HepG2 (cell line): ENCODE measurements at regions not wholly inside any gene's neighbourhood (a gene's known extent, or its start where the extent isn't known, plus 50 kb on each side); places are given as distances from the start of the nearest gene placed in this dataset.

Experiments used
- ATAC-seq: fragments of 200-7000 bp; cut with Tn5 transposase; 3 replicates; pipeline ENCODE4 v1.9.1; 2020; ENCODE audit warnings: mild to moderate bottlenecking, moderate library complexity
- BruUV-seq: library from RNA; stranded (reverse); fragments of 400-500 nt; replicated peaks from 2 replicates; lab custom pipeline; 2021; lab: Mats Ljungman, UMichigan
- CTCF ChIA-PET: fragments of 300-600 bp; formaldehyde crosslinking; extraction: SDS; loops from one replicate; lab custom pipeline; 2021; ENCODE audit warnings: low total read pairs, inconsistent platforms, low intra/inter-chr PET ratio; lab: Yijun Ruan, JAX
- POLR2A ChIA-PET: fragments of 350-600 bp; sonication (Branson Sonifier 250); formaldehyde crosslinking; loops from one replicate; lab custom pipeline; 2020; ENCODE audit warnings: antibody characterized with exemption, inconsistent platforms; lab: Yijun Ruan, JAX
- DNase-seq: peaks from one replicate; pipeline ENCODE4 v3.0.0-alpha.2; 2015; ENCODE audit warnings: low spot score
- FAIRE-seq: peaks from 3 replicates; lab custom pipeline; 2011; peaks lifted over from hg19 to GRCh38; lab: Jason Lieb, UNC
- H2AFZ ChIP-seq: one replicate; pipeline ENCODE4 v1.6.1; 2011; ENCODE audit warnings: low read length, inconsistent platforms
- H3K27ac ChIP-seq: fragments of 300-600 bp; 3 replicates; pipeline ENCODE4 v1.8.0; 2011; ENCODE audit warnings: mixed run types, mild to moderate bottlenecking, mixed read lengths, low read length, inconsistent platforms; ENCODE audit not compliant: insufficient read depth; ENCODE audit errors: extremely low read length
- H3K27me3 ChIP-seq, 2 experiments: fragments of 200-600 bp in 1 of 2; 2 replicates in 1 of 2; 3 replicates in 1 of 2; pipeline versions ENCODE4 v1.6.0 to v1.8.0; 2011; ENCODE audit warnings: low read length in 2 of 2, mild to moderate bottlenecking in 2 of 2, moderate library complexity in 2 of 2, inconsistent platforms in 1 of 2; ENCODE audit not compliant: insufficient read depth in 2 of 2, control insufficient read depth in 1 of 2
- H3K36me3 ChIP-seq, 2 experiments: fragments of 200-600 bp in 1 of 2; replicated peaks in 1 of 2; 2 replicates in 1 of 2; 3 replicates in 1 of 2; pipeline versions ENCODE4 v1.5.1 to v1.8.0; 2011; ENCODE audit warnings: low read length in 2 of 2, inconsistent platforms in 1 of 2; ENCODE audit not compliant: insufficient read depth in 2 of 2, control insufficient read depth in 1 of 2
- H3K4me1 ChIP-seq: 2 replicates; pipeline ENCODE4 v1.5.1; 2012; ENCODE audit warnings: low read length, inconsistent platforms; ENCODE audit not compliant: insufficient read depth
- H3K4me2 ChIP-seq: 2 replicates; pipeline ENCODE4 v1.6.0; 2011; ENCODE audit warnings: low read depth, low read length, inconsistent platforms
- H3K4me3 ChIP-seq, 3 experiments: fragments of 200-600 bp in 1 of 3; sonication (generic), shearing (Covaris generic) in 1 of 3; replicated peaks in 1 of 3; 2 replicates each; pipeline ENCODE4 v1.5.1; 2011 to 2016; ENCODE audit warnings: low read length in 3 of 3, inconsistent platforms in 2 of 3, low read depth in 2 of 3, mild to moderate bottlenecking in 2 of 3, control low read depth in 1 of 3, mixed read lengths in 1 of 3; ENCODE audit not compliant: insufficient read depth in 1 of 3
- H3K79me2 ChIP-seq: one replicate; pipeline ENCODE4 v1.6.1; 2011; ENCODE audit warnings: low read length, inconsistent platforms; ENCODE audit not compliant: insufficient read depth
- H3K9ac ChIP-seq: 2 replicates; pipeline ENCODE4 v1.6.0; 2011; ENCODE audit warnings: mild to moderate bottlenecking, low read depth, low read length, inconsistent platforms; ENCODE audit not compliant: insufficient read depth
- H3K9me3 ChIP-seq: 2 replicates; pipeline ENCODE4 v1.5.1; 2012; ENCODE audit warnings: mild to moderate bottlenecking, low read length
- H4K20me1 ChIP-seq: 2 replicates; pipeline ENCODE4 v1.6.0; 2011; ENCODE audit warnings: inconsistent platforms, mild to moderate bottlenecking, low read length, moderate library complexity; ENCODE audit not compliant: insufficient read depth
- CC2D1A ChIP-seq: sonication (generic); formaldehyde crosslinking; IDR thresholded peaks from 2 replicates; pipeline ENCODE4 v1.8.1; 2023; ENCODE audit warnings: mild to moderate bottlenecking, missing genetic modification reagents
- ISL2 ChIP-seq: sonication (generic); formaldehyde crosslinking; IDR thresholded peaks from 2 replicates; pipeline ENCODE4 v1.5.0; 2020; ENCODE audit warnings: missing genetic modification reagents
- KLF15 ChIP-seq: sonication (generic); formaldehyde crosslinking; IDR thresholded peaks from 2 replicates; pipeline ENCODE4 v1.8.1; 2023; ENCODE audit warnings: borderline replicate concordance, mild to moderate bottlenecking, inconsistent platforms, missing genetic modification reagents, mixed read lengths
- MTF2 ChIP-seq: sonication (generic); formaldehyde crosslinking; IDR thresholded peaks from 2 replicates; pipeline ENCODE4 v1.5.0; 2020; ENCODE audit warnings: missing genetic modification reagents, borderline replicate concordance
- MZF1 ChIP-seq: sonication (generic); formaldehyde crosslinking; IDR thresholded peaks from 2 replicates; pipeline ENCODE4 v1.8.1; 2023; ENCODE audit warnings: mild to moderate bottlenecking, missing genetic modification reagents, borderline replicate concordance
- POGZ ChIP-seq: sonication (generic); formaldehyde crosslinking; IDR thresholded peaks from 2 replicates; pipeline ENCODE4 v1.4.0; 2020; ENCODE audit warnings: mild to moderate bottlenecking, missing genetic modification reagents
- SNRNP70 ChIP-seq: fragments of 200-400 bp; formaldehyde crosslinking; IDR thresholded peaks from 2 replicates; pipeline ENCODE4 v1.6.1; 2017; ENCODE audit warnings: mild to moderate bottlenecking, low read depth, low read length, moderate library complexity
- TEAD3 ChIP-seq: optimal IDR thresholded peaks from 2 replicates; pipeline ENCODE3; 2016; ENCODE audit warnings: borderline replicate concordance
- XRCC5 ChIP-seq: fragments of 200-400 bp; formaldehyde crosslinking; optimal IDR thresholded peaks from 2 replicates; pipeline ENCODE3; 2017; ENCODE audit warnings: mild to moderate bottlenecking, low read length
- ZMYM4 ChIP-seq: sonication (generic); formaldehyde crosslinking; IDR thresholded peaks from 2 replicates; pipeline ENCODE4 v1.8.1; 2023; ENCODE audit warnings: mild to moderate bottlenecking, missing genetic modification reagents
- ZNF143 ChIP-seq: sonication (generic); formaldehyde crosslinking; IDR thresholded peaks from 2 replicates; pipeline ENCODE4 v1.4.0; 2020; ENCODE audit warnings: missing genetic modification reagents
- ZNF530 ChIP-seq: sonication (generic); formaldehyde crosslinking; IDR thresholded peaks from 2 replicates; pipeline ENCODE4 v1.5.0; 2020; ENCODE audit warnings: low read depth, mild to moderate bottlenecking, missing genetic modification reagents
- ZNF549 ChIP-seq: sonication (generic); formaldehyde crosslinking; IDR thresholded peaks from 2 replicates; pipeline ENCODE4 v1.5.0; 2020; ENCODE audit warnings: missing genetic modification reagents
- ZNF556 ChIP-seq: sonication (generic); formaldehyde crosslinking; IDR thresholded peaks from 2 replicates; pipeline ENCODE4 v1.4.0; 2020; ENCODE audit warnings: mild to moderate bottlenecking, missing genetic modification reagents, borderline replicate concordance
- ZNF562 ChIP-seq: sonication (generic); formaldehyde crosslinking; IDR thresholded peaks from 2 replicates; pipeline ENCODE4 v1.8.0; 2022; ENCODE audit warnings: missing genetic modification reagents, borderline replicate concordance
- ZNF713 ChIP-seq: sonication (generic); formaldehyde crosslinking; IDR thresholded peaks from 2 replicates; pipeline ENCODE4 v1.4.0; 2020; ENCODE audit warnings: mild to moderate bottlenecking, missing genetic modification reagents
- ZNF768 ChIP-seq: sonication (generic); formaldehyde crosslinking; IDR thresholded peaks from 2 replicates; pipeline ENCODE4 v1.4.0; 2020; ENCODE audit warnings: missing genetic modification reagents
- WGBS: methylation state at CpG from one replicate; pipeline ENCODE4 v1.1.6; 2017; ENCODE audit warnings: low lambda C conversion rate; 5-methylcytosine and 5-hydroxymethylcytosine counted together
- in situ Hi-C: cut with HindIII; loops from 2 replicates; pipeline ENCODE4 v1.10.0; 2017; ENCODE audit warnings: low pct_unique_long_range_greater_than_20kb; ENCODE audit not compliant: extremely low pct_ligation_motif_present
- intact Hi-C: fragments of 100-400 bp; cut with micrococcal nuclease; formaldehyde crosslinking; loops from one replicate; pipeline ENCODE4 v1.10.0; 2022; ENCODE audit not compliant: unreplicated experiment
- TF ChIP-seq, protein P1 (sequence below): sonication (generic); formaldehyde crosslinking; IDR thresholded peaks from 2 replicates; pipeline ENCODE4 v1.4.0; 2020; ENCODE audit warnings: missing genetic modification reagents, borderline replicate concordance
- TF ChIP-seq, protein P2 (sequence below): sonication (generic); formaldehyde crosslinking; IDR thresholded peaks from 2 replicates; pipeline ENCODE4 v1.4.0; 2020; ENCODE audit warnings: mild to moderate bottlenecking, missing genetic modification reagents
- TF ChIP-seq, protein P3 (sequence below): sonication (generic); formaldehyde crosslinking; IDR thresholded peaks from 2 replicates; pipeline ENCODE4 v1.8.0; 2022; ENCODE audit warnings: mild to moderate bottlenecking, missing genetic modification reagents; ENCODE audit not compliant: insufficient replicate concordance

DNA sequence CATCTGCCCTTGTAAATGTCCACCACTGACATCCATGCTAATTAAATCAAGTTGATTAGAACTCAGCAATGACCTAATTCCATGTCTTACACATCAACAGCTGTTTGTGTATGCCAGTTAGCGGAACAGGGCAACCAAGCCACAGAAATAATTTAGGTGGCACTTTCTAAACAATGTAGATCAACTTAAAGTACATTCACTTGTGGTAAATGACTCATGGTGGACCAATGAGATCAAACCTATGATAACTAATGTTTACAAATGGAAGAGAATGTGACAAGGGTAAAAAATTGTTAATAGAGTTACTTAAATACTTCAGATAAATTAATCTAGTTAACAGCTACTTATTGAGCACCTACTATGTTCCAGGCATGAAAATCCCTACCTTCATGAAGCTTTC, 63.1 kb upstream of the ICA1 start (continued):
- TF ChIP-seq ZNF713, result no peak

DNA sequence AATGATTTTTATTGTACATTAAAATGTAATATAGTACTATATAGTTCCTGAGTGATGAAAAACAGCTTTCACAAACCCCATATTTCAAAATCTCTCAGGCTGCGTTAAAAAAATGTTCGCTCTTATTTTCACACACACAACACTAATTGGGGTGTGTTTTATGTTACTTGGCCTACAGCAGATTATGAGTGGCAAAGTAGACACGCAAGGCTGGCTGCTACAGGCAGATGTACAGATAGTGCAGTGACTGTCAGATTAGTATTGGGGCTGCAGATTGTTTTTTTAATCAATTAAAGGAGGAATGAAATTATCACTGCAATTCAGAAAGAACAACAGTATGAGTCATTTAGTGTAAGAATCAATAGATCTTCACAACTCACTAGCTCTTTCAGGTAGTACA, 65.2 kb upstream of the ICA1 start:
- WGBS, result 83% methylated on average over 3 of the region's 3 CpGs
- in situ Hi-C loops, result no loop called here
- TF ChIP-seq ZNF556 (CRISPR knock-in tag) (no peak), ZNF768 (CRISPR knock-in tag) (no peak), CC2D1A (CRISPR knock-in tag) (no peak), ZNF143 (CRISPR knock-in tag) (no peak), MTF2 (CRISPR knock-in tag) (no peak), POGZ (CRISPR knock-in tag) (no peak), KLF15 (no peak), TEAD3 (CRISPR knock-in tag) (no peak), XRCC5 (no peak), ZMYM4 (no peak), ZNF549 (CRISPR knock-in tag) (no peak), ISL2 (CRISPR knock-in tag) (no peak), ZNF530 (CRISPR knock-in tag) (no peak), MZF1 (CRISPR knock-in tag) (no peak), SNRNP70 (no peak), ZNF562 (CRISPR knock-in tag) (no peak)
- TF ChIP-seq, protein P1, sequence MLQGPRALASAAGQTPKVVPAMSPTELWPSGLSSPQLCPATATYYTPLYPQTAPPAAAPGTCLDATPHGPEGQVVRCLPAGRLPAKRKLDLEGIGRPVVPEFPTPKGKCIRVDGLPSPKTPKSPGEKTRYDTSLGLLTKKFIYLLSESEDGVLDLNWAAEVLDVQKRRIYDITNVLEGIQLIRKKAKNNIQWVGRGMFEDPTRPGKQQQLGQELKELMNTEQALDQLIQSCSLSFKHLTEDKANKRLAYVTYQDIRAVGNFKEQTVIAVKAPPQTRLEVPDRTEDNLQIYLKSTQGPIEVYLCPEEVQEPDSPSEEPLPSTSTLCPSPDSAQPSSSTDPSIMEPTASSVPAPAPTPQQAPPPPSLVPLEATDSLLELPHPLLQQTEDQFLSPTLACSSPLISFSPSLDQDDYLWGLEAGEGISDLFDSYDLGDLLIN (CRISPR knock-in tag), result no peak
- TF ChIP-seq, protein P2, sequence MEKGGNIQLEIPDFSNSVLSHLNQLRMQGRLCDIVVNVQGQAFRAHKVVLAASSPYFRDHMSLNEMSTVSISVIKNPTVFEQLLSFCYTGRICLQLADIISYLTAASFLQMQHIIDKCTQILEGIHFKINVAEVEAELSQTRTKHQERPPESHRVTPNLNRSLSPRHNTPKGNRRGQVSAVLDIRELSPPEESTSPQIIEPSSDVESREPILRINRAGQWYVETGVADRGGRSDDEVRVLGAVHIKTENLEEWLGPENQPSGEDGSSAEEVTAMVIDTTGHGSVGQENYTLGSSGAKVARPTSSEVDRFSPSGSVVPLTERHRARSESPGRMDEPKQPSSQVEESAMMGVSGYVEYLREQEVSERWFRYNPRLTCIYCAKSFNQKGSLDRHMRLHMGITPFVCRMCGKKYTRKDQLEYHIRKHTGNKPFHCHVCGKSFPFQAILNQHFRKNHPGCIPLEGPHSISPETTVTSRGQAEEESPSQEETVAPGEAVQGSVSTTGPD, result no peak
- TF ChIP-seq, protein P3, sequence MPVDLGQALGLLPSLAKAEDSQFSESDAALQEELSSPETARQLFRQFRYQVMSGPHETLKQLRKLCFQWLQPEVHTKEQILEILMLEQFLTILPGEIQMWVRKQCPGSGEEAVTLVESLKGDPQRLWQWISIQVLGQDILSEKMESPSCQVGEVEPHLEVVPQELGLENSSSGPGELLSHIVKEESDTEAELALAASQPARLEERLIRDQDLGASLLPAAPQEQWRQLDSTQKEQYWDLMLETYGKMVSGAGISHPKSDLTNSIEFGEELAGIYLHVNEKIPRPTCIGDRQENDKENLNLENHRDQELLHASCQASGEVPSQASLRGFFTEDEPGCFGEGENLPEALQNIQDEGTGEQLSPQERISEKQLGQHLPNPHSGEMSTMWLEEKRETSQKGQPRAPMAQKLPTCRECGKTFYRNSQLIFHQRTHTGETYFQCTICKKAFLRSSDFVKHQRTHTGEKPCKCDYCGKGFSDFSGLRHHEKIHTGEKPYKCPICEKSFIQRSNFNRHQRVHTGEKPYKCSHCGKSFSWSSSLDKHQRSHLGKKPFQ (CRISPR knock-in tag), result no peak
- H3K36me3 ChIP-seq, result no peaks in the 10 kb centered on the region
- no peaks in the 10 kb centered on the region for H4K20me1 ChIP-seq
- no peak overlapping the region for H3K9ac ChIP-seq
- no peak overlapping the region for H3K4me2 ChIP-seq
- no peak for DNase-seq
- CTCF ChIA-PET, result no interaction called here
- BruUV-seq, result no TSS peak
- H3K27ac ChIP-seq, result no peak overlapping the region
- no peaks in the 10 kb centered on the region for H3K4me1 ChIP-seq
- no peaks in the 10 kb centered on the region for H3K27me3 ChIP-seq
- ATAC-seq, result no peak
- no peak for FAIRE-seq
- no peaks in the 10 kb centered on the region for H3K79me2 ChIP-seq
- H3K9me3 ChIP-seq, result no peaks in the 10 kb centered on the region
- no peak overlapping the region for H3K4me3 ChIP-seq
- POLR2A ChIA-PET, result no interaction called here
- H2AFZ ChIP-seq, result no peak overlapping the region
- intact Hi-C loops, result no loop called here
